ENCODE measurements at regions not wholly inside any gene's neighbourhood (a gene's known extent, or its start where the extent isn't known, plus 50 kb on each side); places are given as distances from the start of the nearest gene placed in this dataset.

DNA sequence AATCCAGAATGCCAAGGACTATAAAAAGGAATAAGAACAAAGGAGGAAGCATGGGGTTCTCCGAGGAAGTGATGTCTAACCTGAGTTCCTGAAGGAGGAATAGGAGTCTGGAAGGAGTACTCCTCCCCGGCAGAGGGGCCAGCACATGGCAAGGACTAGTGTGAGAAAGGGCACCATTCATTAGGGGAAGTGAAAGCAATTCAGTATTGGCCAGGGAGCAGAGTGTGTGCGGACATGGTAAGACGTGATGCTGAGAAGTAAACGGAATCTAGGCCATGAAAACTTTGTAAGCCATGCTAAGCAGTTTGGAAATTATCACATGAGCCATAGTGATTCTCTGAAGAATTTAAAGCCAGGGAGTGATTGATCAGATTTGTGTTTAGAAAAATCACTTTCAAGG, 218.9 kb upstream of the PRDM1 start:
- TF ChIP-seq, protein P1, sequence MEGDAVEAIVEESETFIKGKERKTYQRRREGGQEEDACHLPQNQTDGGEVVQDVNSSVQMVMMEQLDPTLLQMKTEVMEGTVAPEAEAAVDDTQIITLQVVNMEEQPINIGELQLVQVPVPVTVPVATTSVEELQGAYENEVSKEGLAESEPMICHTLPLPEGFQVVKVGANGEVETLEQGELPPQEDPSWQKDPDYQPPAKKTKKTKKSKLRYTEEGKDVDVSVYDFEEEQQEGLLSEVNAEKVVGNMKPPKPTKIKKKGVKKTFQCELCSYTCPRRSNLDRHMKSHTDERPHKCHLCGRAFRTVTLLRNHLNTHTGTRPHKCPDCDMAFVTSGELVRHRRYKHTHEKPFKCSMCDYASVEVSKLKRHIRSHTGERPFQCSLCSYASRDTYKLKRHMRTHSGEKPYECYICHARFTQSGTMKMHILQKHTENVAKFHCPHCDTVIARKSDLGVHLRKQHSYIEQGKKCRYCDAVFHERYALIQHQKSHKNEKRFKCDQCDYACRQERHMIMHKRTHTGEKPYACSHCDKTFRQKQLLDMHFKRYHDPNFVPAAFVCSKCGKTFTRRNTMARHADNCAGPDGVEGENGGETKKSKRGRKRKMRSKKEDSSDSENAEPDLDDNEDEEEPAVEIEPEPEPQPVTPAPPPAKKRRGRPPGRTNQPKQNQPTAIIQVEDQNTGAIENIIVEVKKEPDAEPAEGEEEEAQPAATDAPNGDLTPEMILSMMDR (conservative IDR thresholded peaks at IDR 0.05; ENCODE audit: low read depth in 2 of 2): no peak
- TF ChIP-seq EZH2 (IDR thresholded peaks at IDR 0.05; ENCODE audit: low read depth, unreplicated experiment) (no peak), POLR2AphosphoS5 (IDR thresholded peaks at IDR 0.05; ENCODE audit: low read depth) (no peak)
- TF ChIP-seq, protein P2, sequence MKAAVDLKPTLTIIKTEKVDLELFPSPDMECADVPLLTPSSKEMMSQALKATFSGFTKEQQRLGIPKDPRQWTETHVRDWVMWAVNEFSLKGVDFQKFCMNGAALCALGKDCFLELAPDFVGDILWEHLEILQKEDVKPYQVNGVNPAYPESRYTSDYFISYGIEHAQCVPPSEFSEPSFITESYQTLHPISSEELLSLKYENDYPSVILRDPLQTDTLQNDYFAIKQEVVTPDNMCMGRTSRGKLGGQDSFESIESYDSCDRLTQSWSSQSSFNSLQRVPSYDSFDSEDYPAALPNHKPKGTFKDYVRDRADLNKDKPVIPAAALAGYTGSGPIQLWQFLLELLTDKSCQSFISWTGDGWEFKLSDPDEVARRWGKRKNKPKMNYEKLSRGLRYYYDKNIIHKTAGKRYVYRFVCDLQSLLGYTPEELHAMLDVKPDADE (IDR thresholded peaks at IDR 0.05): no peak
